ENCODE measurements at regions not wholly inside any gene's neighbourhood (a gene's known extent, or its start where the extent isn't known, plus 50 kb on each side); places are given as distances from the start of the nearest gene placed in this dataset.
"Not testable (repeated sequence)": the region's sequence is repeated elsewhere in the genome, so short reads cannot be mapped to it uniquely, and the experiment has no call there.

DNA sequence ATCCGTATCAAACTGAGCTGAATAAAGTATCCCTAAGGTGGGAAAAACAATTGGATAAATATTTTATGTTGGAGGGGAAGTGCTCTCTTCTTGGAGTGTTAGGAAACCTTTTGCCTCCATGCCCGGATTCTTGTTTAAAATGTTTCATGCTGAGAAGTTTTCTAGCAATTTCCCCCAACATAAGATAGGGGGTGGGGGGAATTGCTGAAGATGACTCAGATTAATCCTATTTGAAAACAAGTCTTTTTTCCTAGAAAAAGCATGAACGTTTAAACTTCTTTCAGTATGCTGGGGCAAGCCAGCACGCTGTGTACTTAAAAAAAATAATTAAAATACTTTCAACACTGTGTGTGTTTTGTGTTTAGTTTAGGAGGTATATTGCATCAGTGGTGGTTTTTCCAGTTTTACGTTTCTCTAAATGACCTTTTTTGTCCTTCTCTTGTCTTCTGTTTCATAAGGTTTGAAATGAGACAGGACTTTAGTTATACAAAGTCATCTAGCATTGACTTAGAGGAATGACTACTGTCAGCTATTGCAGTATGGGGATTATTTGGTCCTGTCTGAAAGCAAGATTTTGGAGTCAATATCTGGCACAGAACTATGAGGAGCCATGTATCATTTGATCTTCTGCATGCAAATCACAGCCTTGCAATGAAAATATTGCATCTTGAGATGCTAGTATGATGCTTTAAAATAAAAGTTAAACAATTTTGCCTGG, 295.9 kb downstream of the GATA3 start:
- no peak for DNase-seq

DNA sequence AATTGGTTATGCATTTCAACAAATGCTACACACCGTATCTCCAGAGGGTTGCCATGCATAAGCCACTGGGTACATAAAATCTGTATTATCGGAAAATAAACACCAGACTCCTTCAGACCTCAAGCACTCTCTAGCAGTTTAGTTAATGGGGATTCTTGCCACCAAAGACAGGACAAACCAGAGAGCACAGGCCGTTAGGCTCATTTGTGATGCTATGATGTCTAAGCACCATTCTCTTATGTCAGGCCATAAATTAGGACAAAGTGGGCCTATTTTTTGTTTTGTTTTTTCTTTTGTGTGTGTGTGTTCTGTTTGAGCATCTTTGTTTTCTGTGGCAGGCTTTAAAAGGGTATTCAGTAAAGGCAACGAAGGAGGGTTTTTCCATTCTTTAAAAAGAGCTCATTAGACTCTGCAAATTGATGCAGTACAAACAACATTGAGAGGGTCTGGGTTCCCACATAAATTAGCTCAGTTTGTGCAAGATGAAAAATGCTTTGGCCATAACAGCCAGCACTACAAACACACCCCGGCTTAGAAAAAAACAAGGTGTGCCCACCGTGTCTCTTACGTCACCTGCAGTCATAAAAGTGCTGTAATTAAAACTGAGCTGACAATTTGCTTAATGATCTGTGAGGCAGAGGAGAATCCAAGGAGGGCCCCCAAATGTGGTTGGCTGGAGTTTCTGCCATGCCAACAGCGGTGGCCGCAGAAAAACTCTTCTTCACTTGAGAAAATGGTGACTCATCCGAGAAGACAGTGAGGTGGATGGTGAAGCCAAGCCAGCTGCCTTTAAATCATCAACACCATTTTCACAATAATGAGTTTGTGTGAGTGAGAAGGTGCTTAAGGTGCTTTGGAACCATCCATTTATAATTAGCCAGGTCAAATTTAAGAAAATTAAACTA, 297.9 kb downstream of the GATA3 start:
- DNase-seq, result no peak

DNA sequence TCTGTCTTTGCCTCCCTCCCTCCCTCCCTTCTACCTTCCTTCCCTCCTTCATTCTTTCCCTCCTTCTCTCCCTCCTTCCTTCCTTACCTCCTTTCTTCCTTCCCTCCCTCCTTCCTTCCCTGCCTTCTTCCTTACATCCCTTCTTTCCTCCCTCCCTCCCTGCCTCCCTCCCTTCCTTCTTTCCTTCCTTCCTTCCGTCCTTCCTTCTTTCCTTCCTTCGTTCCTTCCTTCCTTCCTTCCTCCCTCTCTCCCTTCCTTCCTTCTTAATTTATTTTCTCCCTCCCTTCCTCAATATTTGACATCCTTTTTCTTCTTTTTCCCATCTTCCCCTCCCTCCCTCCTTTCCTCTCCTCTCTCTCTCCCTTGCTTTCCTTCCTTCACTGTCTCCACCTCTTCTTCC, 301.8 kb downstream of the GATA3 start:
- no peak for DNase-seq

DNA sequence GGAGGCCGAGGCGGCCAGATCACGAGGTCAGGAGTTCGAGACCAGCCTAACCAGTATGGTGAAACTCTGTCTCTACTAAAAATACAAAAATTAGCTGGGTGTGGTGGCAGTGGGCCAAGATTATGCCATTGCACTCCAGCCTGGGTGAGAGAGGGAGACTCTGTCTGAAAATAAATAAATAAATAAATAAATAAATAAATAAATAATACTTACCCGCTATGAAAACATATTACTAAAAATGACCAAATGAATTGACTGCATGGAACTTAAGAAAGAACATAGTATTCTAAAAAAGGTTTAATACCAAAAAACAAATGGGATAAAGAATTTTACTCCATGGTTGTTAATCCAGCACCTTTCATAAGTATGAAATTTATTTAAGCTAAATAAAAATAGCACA, 305.0 kb downstream of the GATA3 start:
- no peak for DNase-seq

DNA sequence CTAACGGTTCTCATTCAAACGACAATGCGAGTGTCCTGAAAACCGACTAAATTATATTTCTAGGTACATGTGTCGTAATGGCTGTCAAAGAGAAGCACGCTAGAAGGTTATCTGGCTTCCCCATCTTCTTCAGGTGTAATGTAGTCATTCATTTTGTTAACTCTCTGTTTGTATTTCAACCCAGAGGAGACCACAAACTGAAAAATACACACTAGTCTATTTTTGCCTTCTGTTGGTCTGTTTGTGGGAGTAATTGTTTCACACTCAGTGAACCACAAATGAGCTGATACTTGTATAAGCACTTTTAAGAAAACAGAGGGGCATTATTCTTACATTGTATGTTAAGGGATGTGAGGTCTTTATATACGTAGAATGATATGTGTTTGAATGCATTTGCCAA, 305.9 kb downstream of the GATA3 start:
- no peak for DNase-seq

DNA sequence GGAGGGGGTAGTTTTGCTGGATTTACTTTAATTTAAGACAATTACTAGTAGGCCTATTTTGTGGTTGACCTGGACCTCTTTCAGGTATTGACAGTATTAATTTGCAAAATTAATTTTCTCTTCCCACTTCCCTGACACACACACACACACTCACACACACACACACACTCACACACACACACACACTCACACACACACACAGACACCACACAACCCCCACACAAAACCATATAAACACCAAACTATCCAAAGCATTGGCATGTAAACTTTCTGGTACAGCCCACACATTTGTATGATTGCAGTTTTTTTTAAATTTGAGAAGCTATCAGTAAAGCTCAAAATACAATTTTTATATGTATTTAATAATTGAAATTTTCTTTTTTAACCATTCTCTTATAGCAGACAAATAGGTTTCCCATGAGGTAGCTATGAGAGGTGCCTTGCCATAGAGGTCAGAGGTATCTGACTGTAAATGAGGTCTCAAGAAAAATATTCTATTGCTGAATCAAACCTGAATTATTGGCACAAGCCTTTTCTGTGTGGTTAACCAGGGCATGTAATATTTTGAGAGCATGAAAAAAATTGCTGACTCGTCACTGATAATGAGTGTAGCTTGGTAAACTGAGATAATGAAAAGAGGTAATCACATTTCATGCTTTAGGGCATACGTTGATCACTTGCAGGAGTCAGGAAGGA, 306.5 kb downstream of the GATA3 start:
- DNase-seq, result no peak

DNA sequence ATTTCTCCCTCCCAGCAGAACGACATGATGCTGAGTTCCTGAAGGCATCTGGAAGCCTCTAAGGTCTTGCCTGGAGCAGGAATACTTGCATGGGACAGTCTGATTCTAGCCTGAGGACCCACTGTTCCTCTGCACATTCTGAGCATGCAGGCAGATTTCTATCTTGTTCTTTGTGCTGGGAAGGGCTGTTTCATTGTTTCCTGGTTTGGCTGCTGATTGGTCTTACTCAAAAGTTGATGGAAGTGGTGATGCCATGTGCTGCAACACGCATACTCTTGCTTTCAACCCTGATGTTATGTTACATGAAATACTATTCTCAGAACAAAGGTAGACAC, 307.0 kb downstream of the GATA3 start:
- no peak for DNase-seq

DNA sequence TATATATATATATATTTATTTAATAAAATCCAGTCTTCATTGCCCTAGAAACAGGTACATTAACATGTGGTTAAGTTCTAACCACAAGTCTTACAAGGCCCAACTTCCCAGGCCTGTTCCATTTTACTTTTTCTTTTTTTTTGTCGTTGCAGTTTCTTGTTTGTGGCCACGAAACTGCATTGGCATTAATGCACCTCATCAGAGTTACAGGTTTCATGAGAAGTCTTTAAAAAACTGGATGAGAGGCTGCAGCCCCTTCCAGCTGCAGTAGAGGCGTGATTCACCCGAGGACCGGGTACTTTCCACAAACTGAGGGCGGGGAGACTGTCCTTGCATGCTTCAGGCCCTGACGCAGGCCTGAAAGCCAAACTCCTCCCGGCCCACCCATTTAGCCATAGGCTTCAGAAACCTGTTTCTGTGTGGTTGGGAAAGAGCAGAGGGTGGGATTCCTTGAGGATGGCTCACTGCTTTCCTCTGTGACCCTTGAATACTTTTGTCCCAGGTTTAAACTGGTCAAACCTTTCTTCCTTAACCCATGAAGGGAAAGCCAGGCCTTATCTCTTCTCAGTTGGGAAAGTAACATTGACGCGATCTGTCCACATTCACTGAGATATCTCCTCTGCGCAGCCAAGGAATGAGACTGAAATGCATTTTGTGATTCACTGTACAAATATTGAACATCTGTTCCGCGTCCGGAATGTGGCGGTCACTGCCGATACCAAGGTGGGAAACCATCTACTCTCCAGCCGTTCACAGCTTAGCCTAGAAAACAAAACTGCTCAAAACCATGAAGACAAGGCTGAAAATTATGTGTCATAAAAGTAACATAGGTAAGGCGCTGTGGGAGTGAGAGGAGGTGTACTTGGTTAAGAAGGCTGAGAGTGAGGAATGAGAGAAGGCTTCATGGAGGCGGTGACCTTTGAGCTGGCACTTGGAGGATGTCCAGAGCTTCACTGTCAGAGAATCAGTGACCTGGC, 311.7 kb downstream of the GATA3 start:
- no peak for DNase-seq

DNA sequence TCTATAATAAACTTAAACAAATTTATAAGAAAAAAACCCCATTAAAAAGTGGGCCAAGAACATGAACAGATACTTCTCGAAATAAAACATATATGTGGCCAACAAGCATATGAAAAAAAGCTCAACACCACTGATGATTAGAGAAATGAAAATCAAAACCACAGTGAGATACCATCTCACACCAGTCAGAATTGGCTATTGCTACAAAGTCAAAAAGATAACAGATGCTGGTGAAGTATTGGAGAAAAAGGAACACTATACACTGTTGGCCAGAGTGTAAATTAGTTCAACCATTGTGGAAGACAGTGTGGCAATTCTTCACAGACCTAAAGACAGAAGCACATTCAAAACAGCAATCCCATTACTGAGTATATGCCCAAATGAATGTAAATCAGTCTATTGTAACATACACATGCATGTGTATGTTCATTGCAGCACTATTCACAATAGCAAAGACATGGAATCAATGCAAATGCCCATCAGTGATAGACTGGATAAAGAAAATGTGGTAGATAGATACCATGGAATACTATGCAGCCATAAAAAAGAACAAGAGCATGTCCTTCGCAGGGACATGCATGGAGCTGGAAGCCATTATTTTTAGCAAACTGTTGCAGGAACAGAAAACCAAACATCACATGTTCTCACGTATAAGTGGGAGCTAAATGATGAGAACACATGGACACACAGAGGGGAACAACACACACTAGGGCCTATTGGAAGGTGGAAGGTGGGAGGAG, 313.4 kb downstream of the GATA3 start:
- DNase-seq, result not testable (repeated sequence)

DNA sequence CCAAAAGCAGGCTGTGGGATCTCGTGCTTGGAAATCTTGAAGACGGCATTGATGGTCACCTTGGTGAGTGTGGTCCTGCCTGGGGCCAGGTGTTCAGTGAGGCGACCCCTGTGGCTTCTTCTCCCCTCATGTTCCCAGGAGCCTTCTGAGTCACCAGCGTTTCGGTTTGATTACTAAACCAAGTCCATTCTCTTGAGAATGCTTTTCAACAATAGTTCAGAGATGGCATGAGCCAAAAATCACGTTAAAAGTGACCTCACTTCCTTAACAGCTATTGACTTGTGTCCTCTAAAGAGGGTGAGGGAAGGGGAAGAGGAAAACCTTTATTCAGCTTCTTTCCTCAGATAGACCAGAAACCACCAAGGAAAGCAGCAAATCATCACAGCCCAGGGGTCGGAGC, 315.2 kb downstream of the GATA3 start:
- no peak for DNase-seq

DNA sequence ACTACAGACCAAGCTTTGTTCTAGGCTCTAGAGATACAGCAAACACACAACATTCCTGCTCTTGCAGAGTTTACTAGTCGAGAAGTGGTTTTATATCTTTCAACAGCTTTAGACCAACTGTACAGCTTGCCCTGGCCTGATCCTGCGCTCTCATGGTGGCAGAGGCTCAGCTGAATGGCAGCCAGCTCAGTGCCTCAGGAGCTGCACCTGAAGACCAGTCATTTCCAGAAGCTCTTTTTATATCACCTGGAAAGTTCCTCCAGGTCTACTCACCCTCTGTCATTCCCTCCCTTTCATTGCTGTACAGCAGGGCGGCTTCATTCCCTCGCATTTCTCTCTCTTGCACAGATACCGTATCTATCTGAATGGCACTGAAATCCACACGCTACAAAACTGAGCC, 319.8 kb downstream of the GATA3 start:
- DNase-seq, result no peak

DNA sequence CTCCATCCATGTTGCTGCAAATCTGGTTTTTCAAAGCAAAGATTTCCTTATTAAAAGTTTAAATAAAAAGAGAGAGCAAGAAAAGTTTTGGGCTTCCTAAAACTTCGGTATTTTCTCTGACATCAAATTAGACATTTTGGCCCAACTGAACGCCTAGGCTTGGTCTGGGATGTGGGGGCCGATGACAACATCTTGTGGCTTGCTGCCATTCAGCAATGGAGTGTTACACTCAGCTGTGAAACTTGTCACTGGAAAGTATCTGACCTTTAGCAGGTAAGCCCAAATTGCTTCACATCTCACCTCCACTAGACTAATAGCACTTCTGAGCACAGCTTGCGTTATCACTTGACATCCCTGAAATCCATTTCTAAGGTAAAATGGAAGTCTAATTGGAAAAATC, 320.6 kb downstream of the GATA3 start:
- DNase-seq, result no peak

DNA sequence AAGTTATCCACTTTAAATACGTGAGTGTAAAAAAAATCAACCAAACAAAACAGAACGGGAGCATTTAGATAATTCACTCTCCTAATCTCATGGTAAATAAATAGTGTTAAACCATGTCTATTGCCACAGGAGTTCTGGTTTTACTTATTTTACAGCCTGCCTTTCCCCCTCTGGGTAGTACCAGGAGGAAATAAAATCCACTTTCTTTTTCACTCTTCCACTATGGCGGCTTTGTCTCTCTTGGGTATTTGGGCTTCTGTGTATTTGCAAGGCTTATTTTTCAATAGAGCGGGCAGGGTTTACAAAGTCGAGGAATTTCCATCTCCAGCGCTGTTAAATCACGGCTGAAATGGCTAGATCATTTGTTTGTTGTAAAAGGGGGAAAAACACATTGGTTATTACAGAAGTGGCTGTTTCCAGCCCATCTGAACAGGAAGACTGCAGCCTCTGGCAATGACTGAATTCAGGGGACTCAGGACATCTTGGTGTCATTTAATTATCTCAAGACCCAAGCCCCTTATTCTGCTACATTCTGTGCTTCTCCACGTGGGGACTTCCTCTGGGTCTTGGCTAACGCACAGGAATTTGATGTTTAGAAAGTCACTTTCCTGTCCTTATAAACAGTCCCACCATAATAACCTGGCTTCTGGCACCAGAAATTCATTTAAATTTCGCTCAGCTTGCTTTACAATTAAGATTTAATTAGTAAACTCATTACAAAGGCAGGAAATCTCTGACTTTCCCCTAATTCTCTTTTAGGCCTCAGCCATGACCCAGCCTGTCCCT, 323.9 kb downstream of the GATA3 start:
- no peak for DNase-seq

DNA sequence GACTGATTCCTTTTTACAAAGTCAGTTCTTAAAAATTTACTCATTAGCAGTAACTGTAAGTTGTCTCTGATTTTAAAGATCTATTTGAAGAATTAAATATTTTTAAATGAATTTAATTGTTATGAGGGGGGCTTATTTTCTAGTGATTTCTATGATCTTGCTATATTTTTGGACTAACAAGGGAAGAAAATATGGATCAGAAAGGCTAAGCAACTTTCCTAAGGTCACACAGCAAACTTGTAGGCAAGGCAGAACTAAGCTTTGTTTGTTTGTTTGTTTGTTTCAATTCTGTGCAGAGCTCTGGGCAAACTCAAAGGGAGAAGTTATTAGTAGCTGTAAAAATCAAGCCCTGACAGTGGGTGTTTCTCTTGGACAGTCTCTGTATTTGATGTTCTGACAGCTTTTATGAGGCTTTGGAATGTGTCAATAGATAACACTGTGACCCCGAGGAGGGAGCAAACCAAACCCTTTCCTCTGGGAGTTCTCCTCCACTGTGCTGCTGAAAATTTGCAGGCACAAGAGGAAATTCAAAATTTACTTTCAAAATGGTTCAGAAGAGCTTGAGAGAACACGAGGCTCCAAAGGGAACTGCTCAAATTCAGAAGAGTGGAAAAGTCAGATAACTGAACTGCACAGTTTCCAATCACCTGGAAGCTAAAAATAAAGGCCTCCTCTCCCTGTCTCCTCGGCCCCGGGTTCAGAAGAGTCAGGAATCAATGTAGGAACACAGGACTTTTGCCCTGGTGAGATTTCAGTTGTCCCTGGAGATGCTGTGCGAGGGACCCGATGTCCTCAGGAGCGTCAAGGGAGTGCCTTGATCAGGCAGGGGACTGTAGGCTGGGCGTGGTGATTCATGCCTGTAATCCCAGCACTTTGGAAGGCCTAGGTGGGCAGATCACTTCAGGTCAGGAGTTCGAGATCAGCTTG, 325.7 kb downstream of the GATA3 start:
- no peak for DNase-seq

DNA sequence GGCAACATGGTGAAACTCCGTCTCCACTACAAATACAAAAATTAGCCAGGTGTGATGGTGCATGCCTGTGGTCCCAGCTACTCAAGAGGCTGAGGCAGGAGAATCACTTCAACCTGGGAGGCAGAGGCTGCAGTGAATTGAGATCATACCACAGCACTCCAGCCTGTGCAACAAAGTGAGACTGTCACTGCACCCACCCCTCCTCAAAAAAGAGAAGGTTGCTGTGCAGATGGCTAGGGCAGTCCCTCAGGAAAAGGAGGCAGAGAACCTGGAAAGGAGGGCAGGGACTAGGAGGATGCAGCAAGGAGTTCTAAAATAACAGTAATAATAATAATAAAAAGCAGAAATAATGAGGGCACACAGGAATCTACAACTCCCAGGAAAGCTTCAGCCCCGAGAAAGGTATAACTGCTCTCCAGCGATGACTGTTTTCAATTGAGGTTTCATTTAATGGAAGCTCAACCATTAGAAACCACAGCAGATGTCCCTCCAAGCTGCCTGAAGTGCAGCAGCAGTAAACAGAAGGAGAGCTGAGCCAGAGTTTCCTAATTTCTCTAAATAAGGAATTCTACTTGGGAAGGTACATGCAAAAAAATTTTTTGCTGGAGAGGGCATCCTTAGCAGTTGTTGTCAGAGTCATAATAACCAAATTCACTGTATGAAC, 326.5 kb downstream of the GATA3 start:
- no peak for DNase-seq

DNA sequence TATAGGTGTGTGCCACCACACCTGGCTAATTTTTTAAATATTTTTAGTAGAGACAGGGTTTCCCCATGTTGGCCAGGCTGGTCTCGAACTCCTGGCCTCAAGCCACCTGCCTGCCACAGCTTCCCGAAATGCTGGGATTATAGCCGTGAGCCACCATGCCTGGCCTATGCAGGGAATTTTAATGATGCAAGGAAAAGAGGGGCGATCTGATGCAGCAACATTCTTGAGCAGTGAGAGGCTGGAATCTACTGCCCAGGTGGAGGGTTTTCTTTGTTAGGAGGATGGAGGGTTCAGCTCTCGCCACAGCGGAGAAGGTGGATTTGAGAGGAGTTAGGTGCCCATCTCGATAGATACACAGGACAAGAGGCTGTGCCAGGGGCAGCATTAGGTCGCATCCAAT, 332.3 kb downstream of the GATA3 start:
- DNase-seq, result no peak

DNA sequence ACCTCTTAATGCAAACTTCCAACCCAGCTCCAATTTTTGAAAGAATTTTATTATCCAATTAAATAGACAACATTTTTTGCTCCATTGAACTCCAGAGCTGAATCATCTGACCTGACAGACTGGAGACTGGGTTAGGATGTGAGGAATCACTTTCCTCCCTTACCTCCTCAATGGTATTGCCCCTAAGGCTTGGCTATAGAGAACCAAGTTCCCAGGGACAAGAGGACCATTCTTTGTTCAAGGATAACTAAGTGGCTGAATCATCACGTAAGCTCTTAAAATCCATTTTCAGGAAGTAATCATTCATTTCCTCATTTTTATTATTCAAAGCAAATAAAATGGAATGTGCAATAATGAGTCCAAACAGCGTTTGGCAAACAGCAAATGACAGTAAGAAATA, 335.1 kb downstream of the GATA3 start:
- DNase-seq, result no peak

DNA sequence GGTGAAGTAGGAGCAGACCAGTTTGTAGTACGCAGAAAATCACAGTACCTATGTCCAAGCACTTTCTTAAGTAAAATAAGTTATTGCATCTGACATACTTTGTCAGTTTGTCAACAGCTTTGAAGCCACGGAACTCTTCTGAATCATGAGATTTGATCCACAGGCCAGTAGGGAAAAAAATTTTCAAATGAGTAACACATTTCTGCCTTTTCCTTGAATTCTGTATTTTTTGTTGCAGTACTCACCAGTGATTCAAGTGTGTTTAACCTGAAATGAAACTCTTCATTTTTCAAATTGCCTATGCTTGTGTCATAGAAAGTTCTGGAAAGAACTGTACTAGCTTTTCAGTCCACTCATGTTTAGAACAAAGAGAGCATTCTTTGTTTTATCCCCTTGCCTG, 337.7 kb downstream of the GATA3 start:
- DNase-seq, result no peak

DNA sequence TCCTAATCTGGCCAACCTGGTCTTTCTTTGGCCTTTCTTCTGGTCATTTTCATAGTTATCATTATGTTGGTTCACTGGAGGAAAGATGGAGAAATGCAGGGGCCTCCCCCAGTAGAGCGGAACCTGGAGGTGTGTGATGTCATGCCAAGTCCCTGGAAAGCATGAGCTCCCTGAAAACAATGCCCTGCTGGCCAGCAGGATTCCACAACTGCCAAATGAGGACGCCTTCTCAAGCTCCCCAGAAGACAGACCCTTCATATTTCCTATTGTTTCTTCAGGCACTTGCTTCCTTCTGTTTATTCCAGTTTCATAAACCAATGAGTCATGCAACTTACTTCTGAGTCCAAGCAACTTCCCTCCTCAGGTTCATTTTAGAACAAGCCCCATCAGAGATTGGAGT, 339.0 kb downstream of the GATA3 start:
- DNase-seq, result no peak
